DMS 273 (cell line): ENCODE measurements at regions not wholly inside any gene's neighbourhood (a gene's known extent, or its start where the extent isn't known, plus 50 kb on each side); places are given as distances from the start of the nearest gene placed in this dataset.

Experiments
- DNase-seq: peaks from one replicate; lab custom pipeline; 2025; ENCODE audit not compliant: unreplicated experiment; lab: John Stamatoyannopoulos, UW

GRCh38 chr2:74063486-74063885 lies 78.8 kb downstream of the TET3 start:
- no peak for DNase-seq

- no peak for DNase-seq
Measured at GRCh38 chr2:74065456-74065855, 80.7 kb downstream of the TET3 start.

GRCh38 chr2:74066491-74067203 lies 81.1 kb downstream of the BOLA3 start:
- no peak for DNase-seq

GRCh38 chr2:74067221-74067747 lies 80.4 kb downstream of the BOLA3 start:
- DNase-seq, result no peak

- DNase-seq, result no peak
Measured at GRCh38 chr2:74070991-74071390, 76.7 kb downstream of the BOLA3 start.

GRCh38 chr2:74071426-74071825 lies 76.3 kb downstream of the BOLA3 start:
- DNase-seq, result no peak

- no peak for DNase-seq
Measured at GRCh38 chr2:74072565-74072964, 75.1 kb downstream of the BOLA3 start.

GRCh38 chr2:74074487-74074886 lies 73.2 kb downstream of the BOLA3 start:
- no peak for DNase-seq

- peak; percentile 44 for DNase-seq
Measured at GRCh38 chr2:74076074-74076470, 71.6 kb downstream of the BOLA3 start.

- DNase-seq, result no peak
Measured at GRCh38 chr2:74077636-74078035, 70.1 kb downstream of the BOLA3 start.

GRCh38 chr2:74078466-74078865 lies 69.2 kb downstream of the BOLA3 start:
- DNase-seq, result no peak

- no peak for DNase-seq
Measured at GRCh38 chr2:74079522-74080341, 68.0 kb downstream of the BOLA3 start.

GRCh38 chr2:74080346-74080745 lies 67.4 kb downstream of the BOLA3 start:
- DNase-seq, result no peak

GRCh38 chr2:74081030-74081762 lies 66.5 kb downstream of the BOLA3 start:
- DNase-seq, result peak; percentile 27

- no peak for DNase-seq
Measured at GRCh38 chr2:74081763-74082110, 66.0 kb downstream of the BOLA3 start.

GRCh38 chr2:74083750-74084149 lies 64.0 kb downstream of the BOLA3 start:
- no peak for DNase-seq
